CD4-positive, CD25-positive, alpha-beta regulatory T cell (primary cell): ENCODE measurements at regions not wholly inside any gene's neighbourhood (a gene's known extent, or its start where the extent isn't known, plus 50 kb on each side); places are given as distances from the start of the nearest gene placed in this dataset.

Experiments
- ATAC-seq, 2 donors: fragments of 150-1000 bp; cut with Tn5 transposase; one replicate each; pipeline ENCODE4 v1.10.0; 2021; ENCODE audit warnings: low read depth in 2 of 2, moderate number of reproducible peaks in 2 of 2, moderate library complexity in 1 of 2
- DNase-seq, 3 donors: peaks; one replicate each; pipeline versions ENCODE4 v3.0.0 to v3.0.0-alpha.2; 2012 to 2022; ENCODE audit warnings: mixed read lengths in 1 of 3
- H3K27ac ChIP-seq: one replicate; pipeline ENCODE4 v1.7.0; 2013; ENCODE audit warnings: mild to moderate bottlenecking, low read length; ENCODE audit not compliant: insufficient read depth, poor library complexity, severe bottlenecking
- H3K27me3 ChIP-seq: one replicate; pipeline ENCODE4 v1.7.0; 2013; ENCODE audit warnings: low read length; ENCODE audit not compliant: control insufficient read depth, insufficient read depth
- H3K36me3 ChIP-seq: one replicate; pipeline ENCODE4 v1.7.0; 2013; ENCODE audit warnings: mild to moderate bottlenecking, low read length, moderate library complexity; ENCODE audit not compliant: control insufficient read depth, insufficient read depth
- H3K4me1 ChIP-seq: 2 replicates; pipeline ENCODE4 v1.7.0; 2013; ENCODE audit warnings: mild to moderate bottlenecking, low read length; ENCODE audit not compliant: insufficient read depth, control insufficient read depth, poor library complexity, severe bottlenecking
- H3K4me3 ChIP-seq: one replicate; pipeline ENCODE4 v1.7.0; 2013; ENCODE audit warnings: low read depth, mild to moderate bottlenecking, low read length, moderate library complexity
- H3K9me3 ChIP-seq, 2 experiments: 1 replicate in 1 of 2; 2 replicates in 1 of 2; pipeline ENCODE4 v1.7.0; 2013; ENCODE audit warnings: low read length in 2 of 2, mild to moderate bottlenecking in 1 of 2, moderate library complexity in 1 of 2; ENCODE audit not compliant: control insufficient read depth in 2 of 2
- H3K27ac Mint-ChIP-seq, 3 donors: one replicate each; pipeline ENCODE4 v1.8.0; 2020 to 2022; ENCODE audit warnings: mild to moderate bottlenecking in 3 of 3, mixed read lengths in 3 of 3, moderate library complexity in 2 of 3
- H3K27me3 Mint-ChIP-seq: one replicate; pipeline ENCODE4 v1.8.0; 2022; ENCODE audit warnings: mild to moderate bottlenecking, mixed read lengths
- H3K36me3 Mint-ChIP-seq: one replicate; pipeline ENCODE4 v1.8.0; 2020; ENCODE audit warnings: mixed read lengths
- H3K4me1 Mint-ChIP-seq, 4 donors: one replicate each; pipeline ENCODE4 v1.8.0; 2020 to 2022; ENCODE audit warnings: mixed read lengths in 4 of 4, mild to moderate bottlenecking in 1 of 4
- H3K4me3 Mint-ChIP-seq, 4 donors: one replicate each; pipeline ENCODE4 v1.8.0; 2020 to 2022; ENCODE audit warnings: mild to moderate bottlenecking in 4 of 4, mixed read lengths in 4 of 4, moderate library complexity in 3 of 4
- H3K9me3 Mint-ChIP-seq, 7 donors: one replicate each; pipeline ENCODE4 v1.8.0; 2020 to 2022; ENCODE audit warnings: mixed read lengths in 7 of 7, mild to moderate bottlenecking in 3 of 7, moderate library complexity in 2 of 7

- DNase-seq (no peak), ATAC-seq (no peak)
- Mint-ChIP-seq H3K9me3 (peaks cover 0 to 14% (median 7%) of the 10 kb centered on the region in 7 donors), H3K4me3 (no peak overlapping the region), H3K27ac (no peak overlapping the region), H3K27me3 (no peaks in the 10 kb centered on the region), H3K4me1 (peaks cover 0 to 1% (median 0%) of the 10 kb centered on the region in 4 donors), H3K36me3 (no peaks in the 10 kb centered on the region)
- Histone ChIP-seq H3K36me3 (no peaks in the 10 kb centered on the region), H3K4me3 (no peak overlapping the region), H3K27me3 (no peaks in the 10 kb centered on the region), H3K9me3 (peaks cover 0 to 4% of the 10 kb centered on the region in 2 experiments), H3K27ac (no peak overlapping the region), H3K4me1 (no peaks in the 10 kb centered on the region)
Observed at GRCh38 chr1:4939266-4939665, 284.9 kb downstream of the AJAP1 start.

- H3K4me3 ChIP-seq = no peak overlapping the region
- no peak overlapping the region for H3K27ac ChIP-seq
- DNase-seq (no peak), ATAC-seq (no peak)
- H3K27me3 Mint-ChIP-seq = no peaks in the 10 kb centered on the region
- H3K9me3 ChIP-seq = peaks cover 0 to 4% of the 10 kb centered on the region in 2 experiments
- H3K36me3 ChIP-seq = no peaks in the 10 kb centered on the region
- no peak overlapping the region for H3K4me3 Mint-ChIP-seq
- no peaks in the 10 kb centered on the region for H3K36me3 Mint-ChIP-seq
- H3K27ac Mint-ChIP-seq = no peak overlapping the region
- peaks cover 0 to 14% (median 7%) of the 10 kb centered on the region in 7 donors for H3K9me3 Mint-ChIP-seq
- no peaks in the 10 kb centered on the region for H3K4me1 ChIP-seq
- no peaks in the 10 kb centered on the region for H3K4me1 Mint-ChIP-seq
- no peaks in the 10 kb centered on the region for H3K27me3 ChIP-seq
Observed at GRCh38 chr1:4937876-4938534, 283.6 kb downstream of the AJAP1 start.

- no peaks in the 10 kb centered on the region for H3K4me1 Mint-ChIP-seq
- H3K4me3 Mint-ChIP-seq = no peak overlapping the region
- peaks cover 0 to 14% (median 4%) of the 10 kb centered on the region in 7 donors for H3K9me3 Mint-ChIP-seq
- Histone ChIP-seq H3K36me3 (no peaks in the 10 kb centered on the region), H3K27me3 (no peaks in the 10 kb centered on the region), H3K4me1 (no peaks in the 10 kb centered on the region), H3K9me3 (peaks cover 0 to 4% of the 10 kb centered on the region in 2 experiments), H3K4me3 (no peak overlapping the region), H3K27ac (no peak overlapping the region)
- no peaks in the 10 kb centered on the region for H3K36me3 Mint-ChIP-seq
- H3K27me3 Mint-ChIP-seq = peaks cover 4% of the 10 kb centered on the region
- no peak overlapping the region for H3K27ac Mint-ChIP-seq
- ATAC-seq (no peak), DNase-seq (no peak)
Observed at GRCh38 chr1:4935807-4936206, 281.4 kb downstream of the AJAP1 start.

DNA sequence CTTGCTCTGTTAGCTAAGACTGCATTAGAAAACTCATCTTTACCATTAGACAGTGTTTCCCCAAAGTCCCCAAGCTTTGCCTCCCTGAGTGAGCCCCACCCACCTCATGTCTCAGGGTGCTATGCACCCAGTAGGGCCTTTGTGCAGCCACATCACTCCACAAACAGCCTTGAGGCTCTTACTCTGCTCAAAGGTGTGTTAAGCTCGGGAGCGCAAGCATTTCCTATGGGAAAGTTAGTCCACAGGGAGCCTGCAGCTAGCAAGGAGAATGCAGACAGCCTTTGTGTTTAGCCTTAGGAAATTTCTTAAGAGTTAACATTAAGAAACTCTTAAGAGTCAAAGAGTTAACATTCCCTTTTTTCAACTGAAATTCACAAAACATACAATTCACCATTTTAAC, 278.8 kb downstream of the AJAP1 start:
- Histone ChIP-seq H3K27me3 (no peaks in the 10 kb centered on the region), H3K27ac (no peak overlapping the region)
- H3K36me3 Mint-ChIP-seq = no peaks in the 10 kb centered on the region

DNA sequence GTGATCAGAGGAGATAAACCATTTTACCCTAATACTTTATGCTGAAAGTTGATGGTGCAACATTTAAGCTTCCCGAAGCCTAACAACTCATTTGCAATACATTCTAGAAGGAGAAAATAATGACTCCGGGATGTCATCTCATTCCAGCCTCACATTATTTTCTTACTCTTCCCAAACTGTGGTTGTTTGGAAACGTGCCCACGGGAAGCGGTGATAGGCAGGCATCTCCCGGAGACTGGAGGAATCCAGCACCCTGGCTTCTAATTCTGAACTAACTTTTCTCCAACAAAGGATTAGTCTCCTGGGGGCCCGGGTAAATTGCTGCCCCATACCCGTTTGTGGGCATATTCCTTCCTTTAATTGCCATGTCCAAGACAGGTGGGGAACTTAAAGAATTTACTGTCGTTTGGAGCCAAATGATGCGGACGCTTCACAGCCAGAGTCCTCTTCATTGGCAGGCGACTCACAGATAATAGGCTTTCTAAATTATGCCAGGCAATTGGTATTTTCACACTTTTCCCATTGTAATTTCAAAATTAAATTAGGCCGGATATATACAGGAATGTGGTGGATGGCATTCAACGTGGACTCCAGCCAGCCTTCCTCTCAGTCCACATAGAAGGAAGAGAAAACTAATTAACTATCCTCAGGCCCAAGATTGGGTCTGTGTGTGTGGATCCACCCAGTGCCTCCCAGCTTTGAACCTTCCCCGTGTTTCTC, 278.1 kb downstream of the AJAP1 start:
- Histone ChIP-seq H3K4me1 (no peaks in the 10 kb centered on the region), H3K27me3 (no peaks in the 10 kb centered on the region), H3K4me3 (no peak overlapping the region), H3K27ac (no peak overlapping the region), H3K9me3 (no peaks in the 10 kb centered on the region), H3K36me3 (no peaks in the 10 kb centered on the region)
- ATAC-seq (no peak), DNase-seq (no peak)
- Mint-ChIP-seq H3K36me3 (no peaks in the 10 kb centered on the region), H3K27ac (no peak overlapping the region), H3K4me1 (no peaks in the 10 kb centered on the region), H3K4me3 (no peak overlapping the region), H3K9me3 (peaks cover 0 to 2% (median 0%) of the 10 kb centered on the region in 7 donors), H3K27me3 (peaks cover 4% of the 10 kb centered on the region)

More for the DNA sequence above, 278.8 kb downstream of the AJAP1 start:
- Histone ChIP-seq H3K4me1 (no peaks in the 10 kb centered on the region), H3K36me3 (no peaks in the 10 kb centered on the region), H3K9me3 (no peaks in the 10 kb centered on the region), H3K4me3 (no peak overlapping the region)
- ATAC-seq (no peak), DNase-seq (no peak)
- H3K27ac Mint-ChIP-seq = no peak overlapping the region
- H3K4me3 Mint-ChIP-seq = no peak overlapping the region
- H3K9me3 Mint-ChIP-seq = peaks cover 0 to 2% (median 0%) of the 10 kb centered on the region in 7 donors
- H3K27me3 Mint-ChIP-seq = peaks cover 4% of the 10 kb centered on the region
- H3K4me1 Mint-ChIP-seq = no peaks in the 10 kb centered on the region

GRCh38 chr1:4931486-4931885, 277.1 kb downstream of the AJAP1 start:
- Mint-ChIP-seq H3K4me3 (no peak overlapping the region), H3K36me3 (no peaks in the 10 kb centered on the region), H3K27ac (no peak overlapping the region), H3K9me3 (no peaks in the 10 kb centered on the region), H3K27me3 (peaks cover 4% of the 10 kb centered on the region), H3K4me1 (no peaks in the 10 kb centered on the region)
- ATAC-seq (no peak), DNase-seq (no peak)
- Histone ChIP-seq H3K36me3 (no peaks in the 10 kb centered on the region), H3K9me3 (no peaks in the 10 kb centered on the region), H3K4me1 (no peaks in the 10 kb centered on the region), H3K27ac (no peak overlapping the region), H3K4me3 (no peak overlapping the region), H3K27me3 (no peaks in the 10 kb centered on the region)

- Histone ChIP-seq H3K4me3 (no peak overlapping the region), H3K36me3 (no peaks in the 10 kb centered on the region), H3K27me3 (no peaks in the 10 kb centered on the region), H3K9me3 (no peaks in the 10 kb centered on the region), H3K27ac (no peak overlapping the region), H3K4me1 (no peaks in the 10 kb centered on the region)
- DNase-seq (no peak), ATAC-seq (no peak)
- Mint-ChIP-seq H3K4me1 (no peaks in the 10 kb centered on the region), H3K36me3 (no peaks in the 10 kb centered on the region), H3K9me3 (no peaks in the 10 kb centered on the region), H3K27ac (no peak overlapping the region), H3K27me3 (peaks cover 4% of the 10 kb centered on the region), H3K4me3 (no peak overlapping the region)
Observed at GRCh38 chr1:4928186-4928585, 273.8 kb downstream of the AJAP1 start.

GRCh38 chr1:4924356-4924755, 269.9 kb downstream of the AJAP1 start:
- no peaks in the 10 kb centered on the region for H3K27me3 ChIP-seq
- Mint-ChIP-seq H3K27me3 (no peaks in the 10 kb centered on the region), H3K9me3 (peaks cover 0 to 5% (median 0%) of the 10 kb centered on the region in 7 donors), H3K27ac (no peak overlapping the region), H3K36me3 (no peaks in the 10 kb centered on the region), H3K4me1 (no peaks in the 10 kb centered on the region), H3K4me3 (no peak overlapping the region)
- no peak overlapping the region for H3K4me3 ChIP-seq
- DNase-seq (no peak), ATAC-seq (no peak)
- H3K27ac ChIP-seq = no peak overlapping the region
- H3K4me1 ChIP-seq = no peaks in the 10 kb centered on the region
- H3K9me3 ChIP-seq = no peaks in the 10 kb centered on the region
- H3K36me3 ChIP-seq = no peaks in the 10 kb centered on the region
